Stimulated activated CD8-positive, alpha-beta memory T cell treated with anti-CD3 and anti-CD28 coated beads, Interleukin-4, amount 100 ng/mL, for 1 hour (primary cell): ENCODE measurements at regions not wholly inside any gene's neighbourhood (a gene's known extent, or its start where the extent isn't known, plus 50 kb on each side); places are given as distances from the start of the nearest gene placed in this dataset.

ENCODE experiments used
- DNase-seq, 2 donors: peaks; one replicate each; pipeline ENCODE4 v3.0.0-alpha.2; 2020; ENCODE audit warnings: low read depth in 2 of 2, low spot score in 1 of 2

DNA sequence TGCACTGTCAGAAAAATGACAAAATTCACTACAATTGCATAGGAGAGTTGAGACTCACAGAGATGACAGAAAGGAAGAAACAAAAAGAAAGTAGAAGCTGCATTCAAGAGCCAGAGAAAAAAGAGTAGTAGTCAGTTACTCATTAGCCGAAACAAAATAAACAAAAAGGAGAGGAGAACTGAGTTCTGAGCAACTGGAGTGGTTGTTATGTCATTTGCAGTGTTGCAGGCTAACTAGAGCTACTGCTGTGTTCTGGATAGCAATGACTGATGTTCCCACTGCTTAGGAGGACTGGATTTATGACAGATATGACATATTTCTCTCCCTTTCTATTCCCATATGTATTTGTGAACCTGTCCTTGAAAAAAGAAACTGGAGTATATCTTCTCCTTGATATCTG is 482.6 kb downstream of the RFC3 start:
- no peak for DNase-seq

DNA sequence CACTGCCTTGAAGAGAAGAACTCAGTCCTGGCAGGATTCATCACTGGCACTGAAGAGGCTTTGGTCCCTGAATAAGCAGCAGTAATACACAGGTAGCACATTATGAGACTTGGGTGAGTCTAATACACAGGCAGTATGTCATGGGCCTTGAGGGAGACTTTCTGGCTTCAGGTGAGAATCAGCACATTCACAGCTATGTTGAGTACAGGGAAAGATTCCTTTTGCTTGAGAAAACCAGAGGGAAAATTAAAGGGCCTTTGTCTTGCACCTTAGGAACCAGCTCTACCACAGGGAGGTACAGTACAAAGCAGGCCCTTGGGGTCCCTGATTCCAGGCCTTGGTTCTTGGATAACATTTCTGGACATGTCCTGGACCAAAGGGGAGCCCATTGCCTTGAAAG is 484.6 kb downstream of the RFC3 start:
- DNase-seq, result no peak

DNA sequence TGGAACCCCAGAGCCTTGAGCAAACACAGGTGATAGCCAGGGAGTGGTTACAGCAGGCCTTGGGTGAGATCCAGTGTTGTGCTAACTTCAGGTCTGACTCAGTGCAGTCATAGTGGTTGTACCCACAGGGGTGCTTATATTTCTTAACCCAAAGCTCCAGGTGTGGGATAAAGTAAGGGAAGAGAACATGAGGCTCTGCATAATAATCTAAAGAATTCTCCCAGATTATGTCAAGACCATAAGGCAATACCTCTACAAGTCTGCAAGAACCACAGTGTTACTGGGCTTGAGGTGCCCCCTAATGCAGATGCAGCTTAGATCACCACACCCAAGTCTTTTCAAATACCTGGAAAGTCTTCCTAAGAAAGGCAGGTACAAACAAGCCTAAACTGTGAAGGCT is 485.4 kb downstream of the RFC3 start:
- no peak for DNase-seq

DNA sequence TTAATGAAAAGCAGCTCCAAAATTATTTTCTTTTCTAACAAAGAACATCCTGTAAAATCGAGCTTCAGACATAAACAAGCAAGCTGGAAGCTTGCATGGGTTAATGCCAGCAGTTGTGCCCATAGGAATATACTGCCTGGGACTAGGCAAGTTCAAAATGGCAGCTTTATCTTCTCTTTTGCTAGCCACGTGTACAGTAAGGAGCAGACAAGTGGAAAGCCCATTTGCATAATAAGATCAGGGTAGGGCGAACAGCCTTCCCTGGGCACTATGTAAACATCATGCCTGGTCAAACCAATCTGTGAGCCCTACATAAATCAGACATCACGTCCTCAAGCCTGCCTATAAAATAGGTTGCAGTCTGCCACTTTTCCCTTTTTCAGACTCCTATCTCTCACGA is 489.7 kb downstream of the RFC3 start:
- no peak for DNase-seq

DNA sequence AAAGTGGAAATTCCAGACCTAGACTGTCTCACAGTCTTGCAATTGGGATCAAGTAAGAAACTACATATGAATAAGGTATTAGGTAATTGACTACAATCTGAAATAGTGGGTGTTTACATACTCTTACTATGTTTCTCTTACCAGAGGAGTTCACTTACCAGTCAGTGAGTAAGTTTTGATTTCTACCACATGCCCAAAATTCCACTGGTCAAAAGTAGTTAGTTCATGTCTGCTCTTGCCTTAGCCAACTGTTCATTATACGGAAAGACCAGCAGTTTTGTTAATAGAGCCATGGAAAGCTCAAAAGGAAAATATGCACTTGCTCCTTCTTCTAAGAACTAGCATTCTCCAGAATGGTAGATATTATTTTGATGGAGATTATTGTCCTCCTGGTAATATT is 490.8 kb downstream of the RFC3 start:
- DNase-seq, result no peak

DNA sequence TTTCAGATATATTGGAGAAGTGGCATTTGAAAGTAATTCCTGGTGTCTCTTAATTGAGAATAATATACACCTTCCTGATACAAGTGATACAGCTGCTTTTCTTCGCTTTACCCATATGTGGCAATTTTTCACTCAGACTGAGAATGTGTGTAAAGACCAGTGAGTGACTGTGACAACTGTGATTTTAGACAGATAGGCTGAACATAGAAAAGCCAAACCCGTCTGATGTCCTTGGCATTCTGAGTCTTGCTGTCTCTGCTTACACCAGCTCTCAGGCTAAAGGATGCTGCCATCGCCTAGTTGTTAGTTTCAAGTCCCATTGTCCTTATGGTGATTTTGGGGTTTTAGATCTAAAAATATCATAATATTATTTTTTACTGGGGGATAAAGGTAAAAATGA is 492.6 kb downstream of the RFC3 start:
- no peak for DNase-seq

DNA sequence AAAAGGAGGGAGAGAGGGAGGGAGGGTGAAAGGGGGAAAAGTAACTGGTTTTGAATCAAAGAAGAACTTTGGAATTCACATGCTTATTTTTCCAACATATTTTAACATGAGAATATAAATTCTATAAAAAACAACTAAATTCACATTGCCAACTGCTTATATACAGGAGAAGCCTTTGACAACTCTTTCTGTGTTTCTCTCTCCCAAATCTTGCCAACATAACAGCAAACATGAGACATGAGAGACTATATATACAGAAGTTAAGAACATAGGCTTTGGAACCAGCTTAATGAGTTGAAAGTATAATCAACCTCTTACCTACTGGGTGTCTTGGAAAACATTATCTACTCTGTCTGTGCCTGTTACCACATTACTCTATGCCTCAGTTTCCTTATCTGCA is 493.3 kb downstream of the RFC3 start:
- DNase-seq, result no peak

DNA sequence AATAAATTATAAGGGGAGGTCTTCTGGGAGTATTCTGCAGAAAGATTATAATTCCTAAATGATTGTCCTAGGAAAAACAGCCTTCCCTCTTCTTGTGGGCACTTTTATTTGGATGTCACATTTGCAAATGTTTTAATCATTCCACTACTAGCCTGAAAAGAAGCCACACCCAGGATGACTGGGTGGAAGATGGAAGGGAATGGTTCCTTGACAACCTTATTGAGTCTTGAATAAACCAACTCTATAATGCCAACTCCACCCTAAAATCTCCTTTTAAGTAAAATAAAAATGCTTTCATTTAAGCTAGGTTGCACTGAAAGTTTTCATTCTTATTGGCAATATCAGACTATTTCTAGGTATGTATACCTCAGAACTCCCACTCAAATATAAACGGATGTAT is 494.6 kb downstream of the RFC3 start:
- no peak for DNase-seq

DNA sequence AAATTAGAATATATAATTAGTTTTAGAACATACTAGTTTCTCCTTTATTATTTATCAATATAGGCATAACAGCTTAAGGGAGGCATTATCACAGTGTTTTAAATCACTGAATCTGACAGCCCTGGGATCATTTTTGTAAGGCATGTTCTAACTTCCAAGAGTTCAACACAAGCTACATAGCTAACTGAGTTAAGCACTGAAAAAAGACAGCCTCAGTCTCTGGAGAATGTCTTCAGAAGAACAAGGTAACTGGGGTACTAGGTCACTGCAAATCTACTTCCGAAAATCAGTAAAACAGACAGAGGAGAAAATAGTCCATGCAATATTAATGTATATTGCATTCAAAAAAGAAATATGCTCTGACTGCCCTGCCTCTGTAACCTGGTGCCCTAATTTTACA is 502.1 kb downstream of the RFC3 start:
- DNase-seq, result no peak

DNA sequence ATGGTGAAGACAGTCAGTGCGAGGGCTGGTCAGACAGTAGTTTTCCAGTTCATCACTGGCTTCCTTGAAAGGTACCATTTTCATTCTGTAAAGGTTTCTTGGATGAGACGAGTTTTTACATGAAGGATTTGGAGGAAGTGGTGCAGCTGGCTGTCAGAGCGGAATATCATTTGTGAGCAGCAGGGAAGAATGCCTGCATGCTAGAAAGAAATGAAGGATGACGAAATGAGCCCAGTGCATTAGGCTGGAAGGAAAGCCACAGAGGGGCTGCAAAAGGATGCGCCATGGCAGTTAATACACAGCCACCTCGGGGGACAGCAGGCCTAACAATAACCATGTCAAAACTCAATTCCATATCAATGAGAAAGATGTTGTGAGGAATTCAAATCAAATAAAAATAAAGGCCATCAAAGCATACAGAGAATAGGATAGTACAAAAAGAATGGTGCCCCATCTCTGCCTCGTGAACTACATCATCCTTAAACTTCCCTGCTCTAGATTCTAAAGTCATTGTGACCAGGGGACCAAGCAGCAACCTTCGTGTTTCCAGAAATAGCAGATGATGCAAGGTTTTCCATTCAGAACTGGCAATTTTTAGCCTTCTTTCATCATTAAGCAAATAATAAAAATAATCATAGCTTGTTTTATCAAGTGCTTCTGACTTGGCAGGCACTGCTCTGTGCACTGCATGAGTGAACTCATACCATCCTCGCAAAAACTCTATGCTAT is 504.2 kb downstream of the RFC3 start:
- DNase-seq, result no peak

DNA sequence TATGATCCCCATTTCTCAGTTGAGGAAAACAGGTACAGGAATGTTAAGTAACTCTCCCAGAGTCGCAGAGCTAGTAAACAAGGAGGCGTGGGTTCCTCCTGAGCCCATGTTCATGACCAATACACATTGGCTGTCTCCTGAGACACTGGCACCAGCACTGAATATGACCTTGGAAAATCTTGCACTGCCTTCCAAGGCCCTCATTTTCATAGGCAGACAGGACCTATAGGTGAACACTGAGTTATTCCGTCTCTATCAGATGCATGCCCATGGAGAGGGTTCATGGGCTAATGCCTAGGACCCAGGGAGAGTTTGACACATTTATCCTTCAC is 504.8 kb downstream of the RFC3 start:
- DNase-seq, result no peak

DNA sequence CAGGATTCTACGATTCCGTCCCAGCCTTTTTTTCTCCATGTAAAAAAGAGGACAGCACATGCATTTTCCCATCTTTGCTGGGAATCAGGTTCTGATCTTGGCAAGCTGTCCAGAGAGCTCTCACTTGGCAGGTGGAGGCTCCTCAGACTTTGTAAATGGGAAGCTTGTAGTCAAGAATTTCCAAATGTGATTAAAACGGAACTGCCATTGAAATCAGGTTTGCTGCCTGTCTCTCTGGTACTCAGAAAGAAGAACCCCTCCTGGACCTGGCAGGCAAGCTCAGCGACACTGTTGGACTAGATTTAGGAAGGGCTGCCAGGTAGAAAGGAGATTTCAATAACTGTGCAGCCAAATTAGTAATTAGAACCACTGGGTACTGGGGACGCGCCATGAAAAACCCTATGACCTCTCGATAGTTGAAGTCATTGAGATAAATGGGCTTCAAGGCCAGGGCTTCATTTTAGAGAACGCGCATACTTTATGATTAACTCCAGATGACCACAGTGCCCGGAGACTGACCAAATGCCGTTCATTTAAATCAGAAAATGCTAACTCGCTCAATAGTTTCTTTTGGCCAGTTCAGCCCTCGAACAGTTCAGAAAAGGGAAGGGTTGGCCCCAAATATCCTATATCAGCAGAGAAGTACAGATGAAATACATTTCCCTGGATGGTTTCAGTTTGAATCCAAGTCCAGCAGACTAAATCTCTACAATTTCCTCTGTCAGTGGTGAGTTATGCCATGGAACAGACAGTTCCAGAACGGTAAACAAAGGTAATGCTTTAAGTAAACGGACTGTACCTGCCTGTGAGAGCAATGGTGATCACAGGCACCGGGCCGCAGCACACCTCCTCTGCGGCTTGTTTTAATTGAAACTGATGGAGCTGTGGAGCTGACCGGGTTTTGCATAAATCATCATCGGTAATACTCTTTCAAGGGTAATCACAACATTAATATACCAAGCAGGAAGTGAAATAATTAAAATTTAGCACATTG is 517.4 kb downstream of the RFC3 start:
- DNase-seq, result no peak

DNA sequence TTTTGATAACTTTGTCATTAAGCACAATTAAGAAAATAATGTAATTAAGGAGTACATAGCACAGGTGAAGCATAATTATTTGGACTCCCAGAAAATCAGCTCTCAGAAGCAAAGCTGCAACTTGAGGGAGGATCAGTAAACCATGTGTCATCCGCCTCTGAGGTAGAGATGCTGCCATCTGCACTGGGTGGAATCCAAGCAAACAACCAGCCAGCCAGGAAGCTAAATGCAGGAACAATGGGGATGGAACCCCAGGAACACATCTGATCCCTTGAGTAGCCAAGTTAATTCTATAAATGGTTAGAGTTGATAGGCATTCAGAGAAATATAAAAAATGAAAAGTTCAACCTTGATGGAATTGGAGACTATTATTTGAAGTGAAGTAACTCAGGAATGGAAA is 520.2 kb downstream of the RFC3 start:
- DNase-seq, result no peak

DNA sequence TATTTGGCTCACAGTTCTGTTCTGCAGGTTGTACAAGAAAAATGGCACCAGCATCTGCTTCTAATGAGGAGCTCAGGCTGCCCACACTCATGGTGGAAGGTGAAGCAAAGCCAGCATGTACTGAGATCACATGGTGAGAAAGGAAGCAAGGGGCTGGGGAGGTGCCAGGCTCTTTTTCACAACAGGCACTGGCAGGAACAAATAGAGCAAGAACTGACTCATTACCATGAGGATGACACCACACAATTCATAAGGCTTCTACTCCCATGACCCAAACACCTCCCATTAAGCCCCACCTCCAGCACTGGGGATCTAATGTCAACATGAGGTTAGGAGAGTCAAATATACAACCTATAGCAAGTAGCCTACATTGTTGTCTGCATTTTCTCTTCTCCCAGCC is 522.6 kb downstream of the RFC3 start:
- no peak for DNase-seq

DNA sequence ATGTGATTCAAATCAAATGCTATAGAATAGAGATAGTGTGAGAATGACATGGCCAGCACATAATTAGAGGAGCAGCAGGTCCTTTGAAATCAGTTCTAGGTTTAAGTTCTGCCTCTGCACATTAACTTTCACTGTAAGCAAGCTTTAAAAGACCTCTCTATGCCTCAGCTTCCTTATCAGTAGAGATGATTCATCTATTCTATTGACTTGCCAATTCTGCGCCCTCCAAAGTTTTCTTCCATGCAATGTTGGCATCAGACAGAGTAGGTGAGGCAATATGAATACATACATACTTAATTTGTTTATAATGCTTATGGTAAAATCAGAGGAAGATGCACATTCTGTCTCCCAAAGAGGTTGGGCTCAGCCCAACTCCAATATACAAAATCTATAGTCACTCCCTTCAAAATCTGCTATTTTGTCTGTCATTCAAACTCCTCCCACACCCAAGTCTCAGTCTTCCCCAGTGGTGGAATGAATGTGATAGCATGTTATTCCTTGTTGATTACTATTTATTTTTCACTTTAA is 525.5 kb downstream of the RFC3 start:
- no peak for DNase-seq

DNA sequence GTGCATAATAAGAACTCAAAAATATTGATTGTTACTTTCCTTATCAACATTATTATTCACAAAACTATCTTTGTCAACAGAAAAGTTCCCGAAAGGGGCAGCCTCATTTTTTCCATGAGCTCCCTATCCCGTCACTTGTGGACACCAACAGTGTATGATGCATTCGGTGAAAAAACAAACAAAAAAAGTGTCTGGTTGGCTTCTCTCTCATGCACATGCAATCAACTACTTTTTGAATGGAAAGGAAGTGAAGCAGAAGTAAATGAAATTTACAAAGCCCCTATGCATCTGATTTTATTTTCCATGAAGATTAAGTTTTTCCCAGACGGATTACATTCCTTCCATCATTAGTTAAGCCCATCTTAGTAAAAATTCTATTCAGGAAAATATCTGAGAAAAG is 526.9 kb downstream of the RFC3 start:
- no peak for DNase-seq

DNA sequence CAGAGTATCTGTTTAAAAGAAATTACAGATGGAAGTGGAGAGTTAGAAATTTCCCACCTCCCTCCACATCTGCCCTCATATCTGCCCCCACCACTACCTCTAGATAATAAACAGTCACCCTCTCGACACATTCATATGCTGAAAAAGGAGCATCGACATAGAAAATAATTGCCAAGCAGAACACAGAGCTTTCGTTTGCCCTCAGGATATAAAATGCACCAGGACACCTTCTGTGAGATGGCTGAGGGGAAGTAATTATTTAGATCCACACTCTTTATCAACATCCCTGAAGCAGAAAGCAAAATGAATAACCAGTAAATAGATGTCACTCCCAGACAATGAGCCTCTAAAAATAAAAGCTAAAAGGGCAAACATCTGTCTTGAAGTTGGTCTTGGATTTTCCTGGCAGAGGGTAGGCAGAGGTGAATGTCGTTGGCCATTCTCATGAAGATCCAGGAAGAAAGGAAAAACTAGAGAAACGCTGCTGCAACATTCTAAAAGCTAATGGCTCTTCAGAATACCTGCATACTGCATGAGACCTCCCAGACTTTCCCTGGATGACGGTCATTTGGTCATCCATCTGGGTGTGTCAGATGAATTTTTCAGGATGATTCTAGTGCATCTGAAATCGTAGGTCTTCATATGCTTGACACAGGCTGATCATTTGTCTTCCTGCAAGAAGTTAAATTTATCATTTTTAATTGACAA is 527.5 kb downstream of the RFC3 start:
- no peak for DNase-seq

DNA sequence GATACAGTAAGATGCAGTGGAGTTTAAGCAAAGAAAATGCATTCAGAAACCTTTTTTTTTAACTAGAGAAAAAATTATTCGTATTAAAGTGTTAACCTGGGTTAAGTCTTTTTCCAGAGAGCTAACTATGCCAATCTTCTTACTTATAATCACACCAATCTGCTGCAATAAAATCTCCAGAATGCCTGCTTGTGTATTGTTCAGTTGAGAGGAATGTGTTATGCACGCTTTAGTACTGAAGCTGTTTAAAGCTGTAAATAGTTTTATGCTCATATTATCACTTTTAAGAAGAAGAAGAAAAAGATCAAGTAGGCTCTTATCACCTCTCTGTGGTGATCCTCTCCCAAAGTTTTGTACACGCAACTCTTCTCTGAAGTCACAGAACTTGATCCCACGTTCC is 528.7 kb downstream of the RFC3 start:
- no peak for DNase-seq

DNA sequence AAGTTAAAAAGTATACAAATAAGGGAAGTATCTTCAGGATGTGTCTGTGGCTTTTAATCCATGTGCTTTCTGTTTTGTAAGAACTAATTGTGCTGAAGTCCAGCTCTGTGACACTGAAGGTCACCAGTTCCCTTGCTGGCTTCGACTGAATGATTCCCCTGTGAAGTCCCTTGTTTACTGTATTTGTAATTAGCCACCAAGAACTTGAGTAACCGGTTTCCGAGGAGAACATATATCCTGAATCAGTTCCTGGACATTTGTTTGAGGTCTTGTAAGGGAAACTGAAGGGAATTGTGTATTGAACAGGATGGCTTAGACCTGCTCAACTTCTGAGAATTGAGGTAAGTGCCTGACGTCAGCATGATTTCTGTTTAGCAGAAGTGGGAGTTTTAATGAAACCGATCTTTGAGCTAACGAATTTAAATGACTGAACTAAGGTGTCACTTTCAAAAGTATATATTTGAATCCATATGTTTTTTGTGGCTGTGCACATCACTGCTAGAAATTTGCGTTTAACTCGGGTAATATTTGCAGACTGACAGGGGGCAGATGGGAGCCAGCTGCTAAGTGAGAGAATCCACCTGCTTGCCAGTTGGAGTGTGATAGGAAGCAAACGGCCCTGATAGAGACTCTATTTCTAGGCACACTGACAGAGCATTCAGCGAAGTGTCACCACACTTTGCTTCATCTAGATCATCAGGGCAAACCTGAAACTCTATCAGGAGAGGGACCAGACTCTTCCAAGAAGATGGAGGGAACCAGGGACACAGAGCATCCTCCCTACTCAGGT is 530.0 kb downstream of the RFC3 start:
- no peak for DNase-seq

DNA sequence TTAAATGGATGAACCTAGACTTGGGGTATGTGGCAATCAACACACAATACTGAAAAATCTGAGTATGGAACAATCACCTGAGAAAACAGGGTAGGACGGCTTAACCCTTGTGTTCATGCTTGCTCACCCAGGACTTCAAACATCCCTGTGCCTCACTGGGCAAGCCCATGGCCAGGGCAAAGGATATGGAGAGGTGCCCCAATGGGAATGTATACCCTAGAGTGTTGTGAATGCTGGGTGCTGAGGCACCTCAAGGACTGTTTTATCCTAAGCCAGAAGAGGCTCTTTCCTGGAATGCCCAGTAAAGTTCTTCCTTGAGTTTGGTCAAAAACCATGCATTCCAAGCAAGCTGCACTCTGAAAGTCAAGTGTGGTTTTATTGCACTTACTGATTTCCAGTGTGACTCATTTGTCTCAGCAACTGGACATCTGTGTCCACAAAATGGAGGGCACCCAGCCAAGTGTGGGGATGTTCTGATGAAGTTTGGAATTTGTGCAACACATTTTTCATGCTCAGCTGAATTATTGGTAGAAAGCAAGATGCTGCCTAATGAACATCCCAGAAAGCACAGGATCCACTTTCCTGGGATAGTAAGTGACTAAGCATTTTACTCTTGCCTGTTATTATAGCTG is 531.3 kb downstream of the RFC3 start:
- no peak for DNase-seq

DNA sequence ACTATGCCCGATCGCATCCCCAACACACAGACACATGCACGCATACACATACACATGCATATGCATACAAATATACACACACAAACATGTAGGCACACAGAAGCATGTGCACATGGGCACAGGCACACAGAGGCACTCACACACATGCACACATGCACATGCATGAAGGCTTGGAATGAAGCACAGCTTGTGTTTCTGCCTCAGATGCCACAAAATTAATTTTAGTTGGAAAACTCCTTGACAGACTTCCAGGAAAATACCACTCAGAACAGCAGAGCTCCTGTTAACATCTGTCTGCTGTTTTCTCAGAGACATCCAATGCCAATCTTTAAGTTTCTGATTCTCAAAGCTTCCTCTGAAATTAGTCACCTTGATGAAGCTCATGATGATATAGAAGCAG is 532.7 kb downstream of the RFC3 start:
- DNase-seq, result no peak
